NCI-H226 (cell line): ENCODE measurements at regions not wholly inside any gene's neighbourhood (a gene's known extent, or its start where the extent isn't known, plus 50 kb on each side); places are given as distances from the start of the nearest gene placed in this dataset.
"Not testable (repeated sequence)": the region's sequence is repeated elsewhere in the genome, so short reads cannot be mapped to it uniquely, and the experiment has no call there.

ENCODE experiments used
- DNase-seq: peaks from one replicate; pipeline ENCODE4 v3.0.0-alpha.2; 2015

GRCh38 chr9:135299239-135299590 lies 180.4 kb upstream of the PPP1R26 start:
- no peak for DNase-seq

GRCh38 chr9:135299651-135300345 lies 179.8 kb upstream of the PPP1R26 start:
- DNase-seq, result no peak

DNA sequence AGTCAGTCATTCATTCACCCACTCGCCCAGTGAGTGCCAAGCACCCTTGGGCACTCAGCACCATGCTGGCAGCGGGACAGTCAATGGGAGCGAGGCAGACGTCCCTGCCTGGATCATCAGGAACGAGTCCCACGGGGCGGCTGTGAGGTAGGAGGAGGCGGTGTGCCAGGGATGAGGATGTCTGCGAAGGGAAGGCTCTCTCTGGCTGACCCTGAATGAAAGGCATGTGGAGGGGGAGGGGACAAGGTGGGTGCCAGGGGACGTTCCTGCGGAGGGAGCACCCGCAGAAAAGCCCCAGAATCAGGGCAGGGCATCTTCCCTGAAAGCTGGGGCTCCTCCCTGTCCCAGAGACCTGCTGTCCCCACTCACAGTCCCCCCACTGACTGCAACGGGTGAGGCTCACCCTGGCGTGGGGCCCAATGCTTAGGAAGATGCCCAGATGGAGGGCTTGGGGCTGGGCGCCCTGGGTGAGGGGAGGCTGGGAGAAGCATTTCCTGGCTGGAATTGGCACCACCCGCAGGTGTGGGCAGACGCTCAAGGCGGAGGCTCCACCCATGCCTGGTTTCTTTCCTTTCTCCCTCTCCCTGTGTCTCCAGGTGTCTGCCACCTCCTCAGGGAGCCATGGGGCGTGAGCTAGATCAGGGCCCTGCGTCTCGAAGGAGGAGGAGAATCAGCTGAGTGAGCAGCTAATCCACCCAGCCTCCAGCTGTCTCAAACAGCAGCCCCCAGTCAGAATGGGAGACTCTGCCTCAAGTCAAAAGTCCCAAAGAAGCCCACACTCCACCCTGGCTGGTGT lies 179.0 kb upstream of the PPP1R26 start:
- no peak for DNase-seq

DNA sequence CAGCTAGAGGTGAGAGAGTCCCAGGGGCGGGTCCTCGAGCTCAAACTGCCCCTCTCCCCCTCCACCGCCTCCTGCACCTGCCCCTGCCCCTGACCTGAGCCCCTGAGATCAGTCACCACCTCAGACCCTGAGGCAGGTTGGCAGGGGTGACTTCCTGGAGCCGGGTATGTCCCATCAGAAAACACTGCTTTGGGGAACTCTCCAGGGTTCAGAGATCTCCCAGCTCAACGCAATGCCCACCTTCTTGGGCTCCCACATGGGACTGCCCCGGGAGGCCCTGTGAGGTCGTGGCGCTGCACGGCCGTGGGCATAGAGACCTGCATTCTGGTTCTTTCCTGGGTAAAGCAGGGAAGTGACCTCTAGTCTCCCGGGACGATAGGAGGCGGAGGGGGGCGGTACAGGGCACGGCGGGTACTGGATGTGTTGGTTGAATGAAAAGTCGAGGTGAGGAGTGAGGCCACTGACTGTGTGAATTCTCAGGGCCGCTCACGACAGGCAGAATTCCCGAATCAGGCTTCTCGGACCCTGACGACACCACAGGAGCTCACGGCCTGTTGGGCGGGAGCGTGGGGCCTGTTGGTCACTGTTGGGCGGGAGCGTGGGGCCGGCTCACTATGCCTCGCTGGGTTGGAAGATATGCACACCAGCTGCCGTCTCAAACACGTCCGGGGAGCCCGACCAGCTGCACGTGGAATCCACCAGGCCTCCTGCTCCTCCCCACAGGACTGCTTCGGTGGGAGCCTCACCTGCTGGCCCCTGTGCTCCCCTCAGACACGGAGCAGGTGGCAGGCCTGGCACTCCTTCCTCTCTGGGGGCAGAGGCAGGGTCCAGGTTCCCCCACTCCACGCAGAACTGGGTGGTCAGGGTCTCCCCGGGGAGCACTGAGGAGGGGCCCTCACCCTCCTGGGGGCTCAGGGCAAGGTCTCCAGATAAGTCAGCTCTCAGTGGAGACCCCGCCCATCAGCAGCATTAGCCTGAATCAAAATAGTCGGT lies 178.0 kb upstream of the PPP1R26 start:
- no peak for DNase-seq

DNA sequence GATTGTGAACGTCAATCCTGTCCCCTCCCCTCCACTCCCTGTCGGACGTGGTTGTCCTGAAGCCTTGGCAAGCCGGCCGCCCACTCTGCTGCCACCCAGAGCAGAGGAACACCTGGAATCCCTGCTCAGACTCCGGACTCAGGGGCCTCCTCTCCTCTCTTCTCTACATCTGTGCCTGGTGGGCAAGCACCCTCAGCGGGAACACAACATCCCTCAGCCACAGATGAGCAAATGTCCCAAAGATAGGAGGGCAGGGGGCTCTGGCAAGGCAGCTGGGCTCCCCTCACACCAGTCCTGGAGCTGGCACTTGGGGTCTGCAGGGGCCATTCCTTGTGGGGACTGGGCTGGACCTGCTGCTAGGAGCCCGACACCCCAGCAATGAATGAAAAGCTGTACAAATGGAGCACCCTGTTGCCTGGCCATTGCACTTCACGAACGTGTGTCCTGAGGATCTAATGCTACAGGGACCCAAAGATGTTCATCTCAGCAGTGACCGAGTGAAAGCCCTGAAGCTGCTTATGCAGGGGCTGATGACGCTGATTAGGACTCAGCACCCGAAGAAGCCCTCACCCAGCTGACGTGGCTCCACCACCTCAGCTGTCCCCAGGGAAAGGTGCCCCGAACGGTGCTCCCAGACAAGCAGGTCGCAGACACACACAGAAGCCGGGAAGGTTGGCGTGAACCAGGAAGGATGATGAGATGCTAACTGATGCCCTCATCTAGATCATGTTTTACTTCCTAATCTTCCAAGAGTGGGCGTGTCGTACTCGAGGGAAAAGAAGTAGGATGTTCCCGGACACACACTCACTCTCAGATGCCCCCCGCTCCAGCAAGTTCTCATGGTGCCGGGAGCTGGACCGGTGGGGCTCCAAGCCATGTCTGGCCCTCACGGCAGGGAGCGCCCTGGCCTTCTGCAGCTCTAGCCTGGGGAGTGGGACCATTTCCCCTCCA lies 177.0 kb upstream of the PPP1R26 start:
- DNase-seq, result no peak

DNA sequence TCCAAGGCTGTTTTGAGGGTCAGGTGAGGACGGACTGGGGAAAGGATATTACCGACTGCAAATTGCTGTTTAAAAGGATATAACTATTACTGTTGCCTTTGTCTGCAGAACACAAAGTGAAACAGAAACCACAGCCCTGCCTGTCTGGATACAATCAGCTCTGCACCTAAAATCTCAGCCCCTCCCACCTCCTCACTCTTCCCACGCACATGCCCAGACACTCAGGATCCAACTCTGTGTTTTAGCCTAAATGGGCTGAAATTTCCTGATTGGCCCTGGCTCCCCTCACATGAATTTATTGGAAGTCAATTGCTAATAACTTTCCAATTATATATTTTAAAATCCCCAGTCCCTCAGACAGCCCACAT lies 176.3 kb upstream of the PPP1R26 start:
- no peak for DNase-seq

- no peak for DNase-seq
Measured at GRCh38 chr9:135303865-135304499, 175.6 kb upstream of the PPP1R26 start.

- no peak for DNase-seq
Measured at GRCh38 chr9:135304886-135305285, 174.7 kb upstream of the PPP1R26 start.

DNA sequence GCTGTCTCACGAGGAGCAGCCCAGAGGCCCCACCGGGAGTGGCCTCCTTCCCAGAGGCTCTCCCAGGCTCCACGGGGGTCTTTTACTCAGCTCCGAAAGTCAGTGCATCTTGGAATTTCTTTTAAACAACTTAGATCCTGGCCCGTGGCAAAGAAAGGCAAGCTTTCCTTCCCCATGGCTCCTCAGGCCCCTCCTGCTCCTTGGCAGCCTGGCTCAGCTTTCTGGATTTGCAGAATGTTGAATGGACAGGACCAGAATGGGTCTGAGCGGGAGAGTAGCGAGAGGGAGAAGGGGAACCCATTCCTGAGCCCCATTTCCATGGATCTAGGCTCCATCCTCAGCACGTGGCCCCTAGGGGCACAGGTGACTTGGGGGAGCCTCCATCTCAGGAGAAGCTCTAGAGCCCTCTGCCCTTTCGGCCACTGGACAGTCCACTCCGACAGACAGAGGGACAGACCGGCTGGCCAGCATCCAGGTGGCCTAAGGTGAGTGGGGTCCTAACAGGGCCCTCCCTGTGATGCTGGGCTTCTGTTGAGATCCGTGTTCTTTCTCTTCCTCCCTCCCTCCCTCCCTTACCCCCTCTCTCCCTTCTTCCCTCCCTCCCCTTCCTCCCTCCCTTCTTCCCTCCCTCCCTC lies 173.9 kb upstream of the PPP1R26 start:
- DNase-seq, result no peak

DNA sequence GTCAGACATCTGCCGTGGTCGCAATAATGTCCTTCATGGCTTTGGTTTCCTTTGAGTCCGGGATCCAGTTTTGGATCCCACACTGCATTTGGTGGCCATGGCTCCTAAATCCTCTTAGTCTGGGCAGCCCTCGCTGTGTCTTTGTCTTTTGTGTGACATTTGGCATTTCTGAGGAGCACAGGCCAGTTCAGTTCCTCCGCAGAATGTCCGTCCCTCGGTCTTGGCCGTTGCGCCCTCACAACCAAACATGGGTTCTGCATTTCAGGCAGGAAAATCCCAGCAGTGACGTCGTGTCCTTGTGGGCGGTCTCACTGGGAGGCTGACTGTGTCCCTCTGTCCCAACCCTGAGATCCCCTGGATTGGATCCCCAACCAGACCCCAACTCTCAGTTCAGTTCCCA lies 172.9 kb upstream of the PPP1R26 start:
- DNase-seq, result no peak

GRCh38 chr9:135307300-135307699 lies 172.3 kb upstream of the PPP1R26 start:
- DNase-seq, result peak; percentile 14

- DNase-seq, result not testable (repeated sequence)
Measured at GRCh38 chr9:135307919-135308318, 171.7 kb upstream of the PPP1R26 start.

DNA sequence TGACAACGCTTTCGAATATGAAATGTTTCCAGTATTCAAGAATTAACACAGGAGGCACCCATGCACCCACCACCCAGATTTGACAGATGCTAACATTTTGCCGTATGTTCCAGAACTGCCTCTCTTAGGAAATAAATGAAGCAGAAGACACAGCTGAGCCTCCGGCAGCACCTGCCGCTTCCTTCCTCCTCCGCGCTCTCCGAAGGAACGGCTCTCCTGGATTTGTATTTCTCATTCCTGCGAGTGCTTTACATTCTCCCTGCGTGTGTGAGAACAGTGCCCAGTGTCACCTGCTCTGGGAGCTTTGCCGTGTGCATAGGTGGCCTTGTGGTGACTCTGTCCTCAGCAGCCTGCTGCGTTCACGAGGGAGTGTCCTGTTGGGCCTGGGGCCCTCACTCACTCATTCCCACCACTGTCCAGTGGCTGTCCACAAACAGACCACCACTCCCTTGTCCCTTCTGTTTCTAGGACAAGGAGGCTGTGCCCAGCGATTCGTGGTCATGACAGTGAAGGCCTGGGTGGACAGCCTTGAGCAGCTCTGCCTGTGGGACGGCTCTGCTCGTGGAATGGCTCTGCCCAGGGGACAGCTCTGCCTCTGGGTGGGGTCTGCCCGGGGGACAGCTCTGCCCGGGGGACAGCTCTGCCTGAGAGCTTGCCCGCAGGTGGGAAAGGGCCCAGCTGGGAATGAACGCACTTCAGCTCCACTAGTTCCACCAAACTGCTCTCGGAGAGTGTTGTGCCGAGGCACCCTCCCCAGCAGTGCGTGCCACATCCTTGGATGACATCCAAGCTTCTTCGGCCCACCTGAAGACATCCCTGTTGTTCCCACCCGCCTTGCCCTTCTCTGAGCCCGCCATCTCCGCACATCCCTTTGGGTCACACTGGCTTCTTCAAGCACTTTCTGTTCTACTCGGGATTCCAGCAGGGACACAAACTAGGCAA lies 170.5 kb upstream of the PPP1R26 start:
- no peak for DNase-seq

DNA sequence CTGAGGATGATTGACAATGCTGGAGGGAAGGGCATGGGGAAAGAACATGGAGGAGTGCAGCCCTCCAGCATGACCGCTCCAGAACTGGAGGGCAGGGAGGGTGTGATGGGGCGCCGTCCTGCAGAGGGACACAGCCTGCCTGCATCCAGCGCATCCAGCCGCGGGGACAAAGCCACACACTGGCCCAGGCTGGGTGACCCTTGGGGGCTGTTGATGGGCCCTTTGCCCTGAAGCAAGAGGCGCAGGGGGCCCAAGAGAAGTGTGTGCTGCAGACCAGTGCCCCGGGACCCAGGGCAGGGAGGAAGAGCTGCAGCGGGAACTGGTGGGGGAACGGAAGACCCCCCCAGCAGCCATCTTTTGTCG lies 169.8 kb upstream of the PPP1R26 start:
- no peak for DNase-seq

- DNase-seq, result no peak
Measured at GRCh38 chr9:135310134-135310533, 169.4 kb upstream of the PPP1R26 start.

DNA sequence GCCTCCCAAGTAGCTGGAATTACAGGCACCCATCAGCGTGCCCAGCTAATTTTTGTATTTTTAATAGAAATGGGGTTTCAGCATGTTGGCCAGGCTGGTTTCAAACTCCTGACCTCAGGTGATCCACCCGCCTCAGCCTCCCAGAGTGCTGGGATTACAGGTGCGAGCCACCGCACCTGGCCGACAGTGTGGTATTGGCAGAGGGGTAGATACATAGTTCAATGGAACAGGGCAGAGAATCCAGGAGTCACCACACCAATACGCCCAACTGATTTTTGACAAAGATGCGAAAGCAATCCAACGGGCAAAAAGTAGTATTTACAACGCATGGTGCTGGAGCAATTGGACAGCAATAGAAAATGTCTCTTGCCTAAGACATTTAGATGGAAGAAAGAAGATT lies 164.0 kb upstream of the PPP1R26 start:
- DNase-seq, result no peak

DNA sequence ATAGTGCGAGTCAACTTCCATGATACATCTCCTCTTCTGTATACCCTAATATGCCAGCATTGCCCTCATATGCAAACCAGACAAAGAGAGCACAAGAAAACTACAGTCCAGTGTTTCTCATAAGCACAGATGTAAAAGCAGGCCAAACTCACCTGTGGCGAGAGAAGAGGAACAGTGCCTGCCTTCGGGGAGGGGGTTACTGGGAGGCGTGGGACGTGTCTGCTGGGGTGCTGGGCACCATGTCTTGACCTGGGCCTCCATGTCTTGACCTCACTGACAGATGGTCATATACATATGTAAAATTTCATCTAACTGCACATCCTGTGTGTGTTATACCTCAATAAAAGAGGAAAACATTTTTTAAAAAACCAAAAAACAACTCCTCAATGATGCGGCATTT lies 159.3 kb upstream of the PPP1R26 start:
- no peak for DNase-seq

DNA sequence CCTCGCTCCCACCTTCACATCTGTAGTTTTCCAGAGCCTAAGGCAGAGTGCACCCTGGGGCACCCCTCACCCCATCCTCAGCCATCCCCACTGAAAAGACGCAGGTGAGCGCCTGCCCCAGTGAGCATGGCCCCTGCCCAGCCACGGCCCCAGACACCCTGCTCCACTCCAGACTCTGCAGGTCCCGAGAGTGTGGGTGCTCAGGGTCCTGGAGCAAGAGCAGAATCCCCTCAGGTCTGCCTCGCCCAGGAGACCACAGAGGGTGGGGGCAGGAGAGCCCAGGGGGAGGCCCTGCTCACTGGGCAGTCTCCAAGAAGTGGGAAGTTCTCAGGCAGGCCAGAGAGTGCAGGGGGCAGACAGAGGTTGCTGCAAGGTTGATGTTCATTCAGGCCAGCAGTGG lies 158.6 kb upstream of the PPP1R26 start:
- no peak for DNase-seq

DNA sequence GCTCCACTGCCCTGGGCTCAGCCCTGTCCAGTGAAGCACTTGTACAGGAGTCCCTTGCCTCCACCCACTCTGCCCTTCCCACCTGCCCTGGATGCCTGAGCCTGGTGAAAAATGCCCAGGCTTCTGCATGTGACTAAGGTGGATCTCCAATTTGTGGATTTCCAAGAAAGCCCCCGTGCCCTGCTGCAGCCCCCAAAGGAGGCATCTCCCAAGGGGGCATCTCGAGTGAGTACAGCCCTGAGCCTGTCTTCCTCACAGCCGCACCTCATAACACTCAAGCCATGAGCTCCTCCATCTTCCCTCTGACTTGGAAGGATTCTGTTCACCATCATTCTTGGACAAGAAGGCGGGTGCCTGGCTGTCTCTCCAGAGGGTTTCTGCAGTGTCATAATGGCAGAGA lies 158.0 kb upstream of the PPP1R26 start:
- no peak for DNase-seq

DNA sequence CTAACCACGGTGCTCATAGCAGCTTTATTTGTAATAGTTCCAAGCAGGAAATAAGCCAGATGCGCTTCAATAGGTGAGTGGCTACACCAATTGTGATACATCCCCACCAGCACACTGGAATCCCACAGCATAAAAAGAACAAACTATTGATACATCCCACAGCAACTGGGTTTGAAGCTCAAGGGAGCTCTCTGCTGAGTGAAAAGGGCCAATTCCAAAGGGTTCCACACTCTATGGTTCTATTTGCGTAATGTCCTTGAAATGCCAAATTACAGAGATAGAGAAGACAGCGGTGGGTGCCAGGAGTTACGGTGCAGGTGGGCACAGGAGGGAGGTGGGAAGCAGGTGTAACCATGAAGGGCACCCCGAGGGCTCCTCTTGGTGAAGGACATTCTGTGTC lies 155.3 kb upstream of the PPP1R26 start:
- no peak for DNase-seq
